HG03045 (cell line): ENCODE measurements at regions not wholly inside any gene's neighbourhood (a gene's known extent, or its start where the extent isn't known, plus 50 kb on each side); places are given as distances from the start of the nearest gene placed in this dataset.

Experiments used
- ATAC-seq: cut with Tn5 transposase; IDR thresholded peaks from one replicate; pipeline ENCODE4 v1.9.1; 2021; ENCODE audit warnings: mild to moderate bottlenecking, moderate library complexity; ENCODE audit not compliant: unreplicated experiment

- no peak for ATAC-seq
Measured at GRCh38 chr6:164130585-164130984, 716.1 kb downstream of the QKI start.

DNA sequence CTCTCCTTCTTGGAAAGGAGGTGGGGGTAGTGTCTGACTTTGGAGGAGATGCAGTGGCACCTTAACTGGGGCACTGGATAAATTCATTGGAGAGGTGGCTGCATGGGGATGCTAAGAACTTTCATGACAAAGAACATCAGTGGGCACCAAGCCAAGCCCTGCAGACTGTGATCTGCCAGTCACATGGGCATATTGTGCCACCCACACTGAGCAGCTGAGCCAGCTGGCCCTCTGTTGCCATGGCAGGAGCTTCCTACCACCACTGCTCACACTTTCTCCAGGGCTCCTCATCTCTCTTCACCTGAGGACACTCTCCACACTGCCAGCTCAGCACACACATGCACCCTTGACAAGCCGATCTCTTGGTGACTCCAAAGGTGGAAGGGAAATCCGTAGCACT lies 715.6 kb downstream of the QKI start:
- no peak for ATAC-seq

DNA sequence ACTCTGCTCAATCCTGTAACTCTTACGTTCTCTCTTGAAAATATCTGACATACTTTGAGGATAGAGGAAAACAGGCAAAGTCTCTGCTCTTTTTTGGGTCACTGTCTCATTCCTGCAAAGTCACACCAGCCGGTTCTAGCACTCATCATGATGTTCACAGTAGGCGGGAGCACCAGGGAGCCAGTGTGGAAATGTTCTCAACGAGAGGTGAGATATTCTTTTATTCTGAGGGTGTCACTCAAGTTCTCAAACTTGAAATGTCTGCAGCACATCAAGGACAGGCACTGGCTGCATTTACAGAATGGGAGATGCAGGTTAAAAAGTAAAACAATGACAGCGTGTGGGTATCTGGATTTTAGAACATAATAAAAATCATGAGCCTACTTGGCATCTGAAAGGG lies 714.7 kb downstream of the QKI start:
- no peak for ATAC-seq

GRCh38 chr6:164128101-164128500 lies 713.6 kb downstream of the QKI start:
- no peak for ATAC-seq

GRCh38 chr6:164124986-164125385 lies 710.5 kb downstream of the QKI start:
- ATAC-seq = no peak

- ATAC-seq = no peak
Measured at GRCh38 chr6:164124473-164124872, 710.0 kb downstream of the QKI start.

DNA sequence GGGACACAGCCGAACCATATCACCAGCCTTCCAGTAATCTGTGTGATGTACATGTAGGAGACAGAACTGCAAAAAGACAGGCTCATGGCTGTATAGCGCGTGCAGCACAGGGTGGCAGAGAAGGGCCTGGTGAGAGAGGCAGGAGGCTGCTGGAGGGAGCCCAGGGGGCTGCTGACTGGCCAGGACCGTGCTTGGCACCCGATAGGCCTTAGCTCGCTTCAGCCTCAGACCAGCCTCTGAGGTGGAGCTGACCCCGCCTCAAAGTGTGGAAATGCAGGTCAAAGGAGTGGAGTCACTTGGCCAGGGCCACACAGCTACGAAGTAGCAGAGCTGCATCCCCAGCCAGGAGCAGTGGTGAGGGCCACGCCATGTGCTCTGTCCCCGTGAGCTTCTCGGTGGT lies 707.6 kb downstream of the QKI start:
- no peak for ATAC-seq

DNA sequence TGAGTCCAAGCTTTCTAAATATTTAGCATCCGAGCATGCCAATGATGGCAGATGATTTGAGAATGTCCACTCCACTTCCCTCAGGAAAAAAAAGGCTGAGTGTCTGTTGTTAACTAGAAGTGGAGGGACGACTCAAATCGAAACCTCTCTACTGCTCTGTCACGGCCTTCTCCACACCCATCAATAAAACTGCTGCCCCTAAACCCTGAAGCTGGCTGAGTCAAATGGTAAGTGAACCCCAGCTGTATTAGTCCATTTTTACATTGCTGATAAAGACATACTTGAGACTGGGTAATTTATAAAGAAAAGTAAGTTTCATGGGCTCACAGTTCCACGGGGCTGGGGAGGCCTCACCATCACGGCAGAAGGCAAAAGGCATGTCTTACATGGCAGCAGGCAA lies 707.0 kb downstream of the QKI start:
- no peak for ATAC-seq

- ATAC-seq = no peak
Measured at GRCh38 chr6:164114651-164115050, 700.1 kb downstream of the QKI start.

DNA sequence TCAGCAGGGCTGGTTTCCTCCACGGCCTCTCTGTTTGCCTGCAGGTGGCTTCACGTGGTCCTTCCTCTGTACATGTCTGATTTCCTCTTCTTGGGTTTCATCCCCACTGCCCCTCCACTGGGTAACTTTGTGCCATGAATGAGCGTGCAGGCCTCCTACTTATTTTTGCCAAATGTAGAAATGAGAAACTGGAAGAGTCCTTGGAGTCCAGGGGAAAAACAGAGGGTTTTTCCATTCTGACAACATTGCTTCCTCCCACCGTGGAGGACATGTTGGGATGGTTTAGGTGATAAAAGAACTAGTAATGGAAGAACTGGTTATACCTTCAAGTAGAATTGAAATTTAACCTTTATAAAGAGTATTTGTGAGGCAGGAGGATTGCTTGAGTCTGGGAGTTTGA lies 699.5 kb downstream of the QKI start:
- ATAC-seq = no peak

DNA sequence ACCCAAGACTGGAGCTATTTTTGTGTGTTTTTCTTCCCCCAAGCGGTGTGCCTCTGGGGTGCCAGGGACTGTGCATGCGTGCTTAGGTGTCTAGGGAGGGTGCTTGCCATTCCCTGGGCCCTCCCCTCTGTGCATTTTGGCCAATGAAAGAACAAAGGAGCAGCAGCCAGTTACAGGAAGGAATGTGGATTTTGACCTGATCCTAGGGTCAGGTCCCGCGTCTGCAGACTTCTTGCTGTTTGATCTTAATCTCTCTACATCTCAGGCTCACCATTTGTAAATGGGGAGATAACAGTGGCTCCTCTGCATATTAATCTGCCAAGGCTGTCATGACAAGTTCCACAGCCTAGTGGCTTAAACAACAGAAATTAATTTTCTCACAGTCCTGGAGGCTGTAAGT lies 699.1 kb downstream of the QKI start:
- no peak for ATAC-seq

DNA sequence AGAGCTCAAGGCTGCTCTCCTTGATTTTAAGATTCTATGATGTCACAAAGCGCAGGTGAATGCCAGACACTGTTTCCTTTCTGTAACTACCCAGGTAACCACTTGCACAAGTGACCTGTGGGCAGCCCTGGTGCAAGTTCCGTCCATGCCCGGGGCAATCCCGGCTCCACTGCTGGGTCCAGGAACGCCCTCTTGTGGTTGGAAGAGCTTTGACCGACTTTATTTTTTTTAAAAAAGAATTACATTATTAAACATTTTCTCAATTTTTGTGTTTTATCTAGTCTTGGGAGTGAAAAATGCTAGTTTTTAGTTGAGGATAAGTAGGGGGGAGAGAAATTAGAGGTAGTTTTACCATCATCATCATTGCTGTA lies 695.2 kb downstream of the QKI start:
- no peak for ATAC-seq

- no peak for ATAC-seq
Measured at GRCh38 chr6:164108869-164109769, 694.6 kb downstream of the QKI start.

DNA sequence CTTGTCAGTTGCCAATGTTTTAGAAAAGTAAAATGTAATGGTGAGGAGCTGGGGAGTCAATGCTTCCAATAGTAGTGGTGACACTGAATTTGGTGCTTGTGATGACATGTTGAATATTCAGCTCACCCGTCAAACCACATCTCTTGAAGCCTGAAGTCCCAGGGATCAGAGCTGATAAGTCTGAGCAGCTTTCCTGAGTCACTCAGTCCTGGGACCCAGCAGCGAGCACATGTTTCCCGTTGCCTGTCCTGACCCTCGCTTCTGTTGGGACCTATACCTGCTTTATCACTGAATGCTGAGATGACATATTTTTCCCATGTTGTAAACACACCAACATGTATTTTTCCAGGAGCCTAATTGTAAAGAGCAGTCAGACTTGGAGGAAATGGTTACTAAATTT lies 693.6 kb downstream of the QKI start:
- ATAC-seq = no peak

- no peak for ATAC-seq
Measured at GRCh38 chr6:164107297-164107995, 692.9 kb downstream of the QKI start.

DNA sequence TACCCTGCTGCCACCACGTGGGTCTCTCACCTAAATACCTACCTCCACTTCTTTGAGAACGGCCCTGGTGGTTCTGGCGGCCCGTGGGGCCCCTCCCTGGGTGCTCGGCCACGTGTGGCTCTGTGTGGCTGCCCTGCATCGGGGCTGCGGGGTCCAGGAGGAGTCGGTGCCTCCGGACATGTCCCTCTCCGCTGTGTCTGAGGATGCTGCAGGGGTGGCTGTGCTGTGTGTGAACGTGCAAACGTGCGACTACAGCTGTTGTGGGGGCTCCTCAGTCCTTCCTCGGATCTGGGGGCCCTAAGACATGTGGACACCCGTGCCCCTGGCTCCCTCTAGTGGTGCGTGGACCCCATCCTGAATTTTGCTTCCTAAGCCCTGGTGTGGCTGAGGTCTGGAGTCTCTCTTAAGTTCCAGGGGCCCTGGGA lies 691.8 kb downstream of the QKI start:
- ATAC-seq = no peak

- ATAC-seq = no peak
Measured at GRCh38 chr6:164105705-164106104, 691.2 kb downstream of the QKI start.

DNA sequence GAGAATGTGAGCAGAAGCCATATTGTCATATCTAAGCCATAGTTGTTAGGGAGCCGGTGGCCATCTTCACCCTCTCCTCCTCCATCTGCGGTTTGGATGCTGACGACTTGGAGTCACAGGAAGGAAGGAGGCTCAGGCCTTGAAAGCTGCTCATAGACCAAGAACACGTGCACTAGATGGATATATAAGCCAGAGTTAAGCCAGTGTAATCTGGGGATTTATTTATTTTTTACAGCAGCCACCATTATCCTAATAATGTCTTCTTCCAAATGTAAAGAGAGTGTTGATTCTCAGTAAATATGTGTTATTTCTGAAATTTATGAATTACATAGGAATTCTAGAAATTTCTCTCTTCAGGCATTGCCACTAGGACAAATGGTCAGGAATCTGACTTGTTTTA lies 689.9 kb downstream of the QKI start:
- no peak for ATAC-seq

- no peak for ATAC-seq
Measured at GRCh38 chr6:164102693-164103092, 688.2 kb downstream of the QKI start.

GRCh38 chr6:164101859-164102258 lies 687.3 kb downstream of the QKI start:
- no peak for ATAC-seq

DNA sequence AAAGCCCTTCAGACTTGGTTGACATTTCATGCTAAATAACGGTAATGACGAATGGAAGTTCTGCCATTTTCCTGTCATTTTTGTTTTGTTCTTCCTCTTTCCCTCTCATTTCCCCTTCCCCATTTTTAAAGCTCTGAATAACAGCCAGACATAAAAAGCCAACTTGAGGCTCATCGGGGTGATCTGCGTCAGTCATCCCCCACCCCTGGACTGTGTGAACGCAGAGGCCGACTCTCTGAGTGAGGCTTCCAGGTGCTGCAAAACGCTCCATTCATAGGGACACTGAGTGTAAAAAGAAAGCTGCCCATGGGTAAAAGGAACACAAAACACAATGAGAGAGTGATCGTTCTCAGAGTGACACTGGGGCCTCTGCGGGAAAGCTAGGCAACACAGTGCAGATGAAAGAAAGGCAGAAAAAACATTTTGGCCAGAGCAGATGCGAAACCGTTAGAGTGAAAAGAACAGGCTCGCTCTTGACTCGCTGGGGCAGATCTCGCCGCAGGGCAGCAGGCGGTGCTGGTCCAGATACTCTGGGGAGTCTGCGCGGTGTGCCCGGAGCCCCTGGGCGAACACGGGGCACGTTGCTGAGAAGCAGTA lies 684.8 kb downstream of the QKI start:
- ATAC-seq = no peak

DNA sequence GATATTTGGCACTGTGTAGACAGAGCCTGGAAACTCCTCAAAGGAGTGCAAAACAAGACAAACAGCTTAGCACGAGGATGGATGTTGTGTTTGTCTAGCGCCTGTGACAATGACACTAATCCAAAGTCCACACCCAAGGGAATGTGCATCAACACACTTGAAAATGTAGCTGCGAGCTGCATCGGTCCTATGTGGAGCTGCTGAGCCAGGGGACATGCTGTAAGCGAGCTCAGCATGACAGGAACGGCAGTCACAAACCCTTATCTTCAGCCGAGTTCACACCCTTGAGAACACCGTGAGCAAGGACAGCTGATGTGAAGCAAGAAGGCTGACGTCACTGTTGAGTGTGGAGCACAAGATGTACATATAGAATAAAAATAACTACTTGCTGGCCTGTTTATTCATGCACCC lies 684.3 kb downstream of the QKI start:
- ATAC-seq = no peak
